ENCODE measurements at regions not wholly inside any gene's neighbourhood (a gene's known extent, or its start where the extent isn't known, plus 50 kb on each side); places are given as distances from the start of the nearest gene placed in this dataset.

GRCh38 chr10:4283846-4284610, 499.0 kb upstream of the KLF6 start:
- no peaks in the 10 kb centered on the region for H4K20me1 ChIP-seq (ENCODE audit: control insufficient read depth, insufficient read depth, low read depth, low read length)
- H3K27ac ChIP-seq (ENCODE audit: low read depth, low read length), result no peak overlapping the region
- no peaks in the 10 kb centered on the region for H3K27me3 ChIP-seq (ENCODE audit: control insufficient read depth, low read length)
- H3K4me3 ChIP-seq (ENCODE audit: low read length), result no peak overlapping the region
- H3K4me1 ChIP-seq (ENCODE audit: control insufficient read depth, low read length), result no peaks in the 10 kb centered on the region
- no peaks in the 10 kb centered on the region for H3F3A ChIP-seq (ENCODE audit: control insufficient read depth, insufficient read depth)
- H3K9me3 ChIP-seq (ENCODE audit: control insufficient read depth, insufficient read depth, low read length), result no peaks in the 10 kb centered on the region
- H3K9me2 ChIP-seq (replicated peaks; ENCODE audit: control insufficient read depth, low read length), result no peaks in the 10 kb centered on the region
- TF ChIP-seq CTCF (IDR thresholded peaks at IDR 0.05; ENCODE audit: low read depth, low read length, poor library complexity, severe bottlenecking) (no peak), EZH2phosphoT487 (IDR thresholded peaks at IDR 0.05; ENCODE audit: borderline replicate concordance, low read length) (no peak)
- no peak overlapping the region for H3K4me2 ChIP-seq (ENCODE audit: low read length)
- no peaks in the 10 kb centered on the region for H3K36me3 ChIP-seq (ENCODE audit: control insufficient read depth, low read length)
- H3K79me2 ChIP-seq (ENCODE audit: control insufficient read depth, low read length), result no peaks in the 10 kb centered on the region

- Histone ChIP-seq H3F3A (ENCODE audit: control insufficient read depth, insufficient read depth) (no peaks in the 10 kb centered on the region), H3K27ac (ENCODE audit: low read depth, low read length) (no peak overlapping the region), H3K36me3 (ENCODE audit: control insufficient read depth, low read length) (no peaks in the 10 kb centered on the region), H3K9me3 (ENCODE audit: control insufficient read depth, insufficient read depth, low read length) (no peaks in the 10 kb centered on the region), H3K27me3 (ENCODE audit: control insufficient read depth, low read length) (no peaks in the 10 kb centered on the region), H3K79me2 (ENCODE audit: control insufficient read depth, low read length) (no peaks in the 10 kb centered on the region), H3K9me2 (replicated peaks; ENCODE audit: control insufficient read depth, low read length) (no peaks in the 10 kb centered on the region), H4K20me1 (ENCODE audit: control insufficient read depth, insufficient read depth, low read depth, low read length) (no peaks in the 10 kb centered on the region), H3K4me3 (ENCODE audit: low read length) (no peak overlapping the region), H3K4me2 (ENCODE audit: low read length) (no peak overlapping the region), H3K4me1 (ENCODE audit: control insufficient read depth, low read length) (no peaks in the 10 kb centered on the region)
- no peak for TF ChIP-seq CTCF (IDR thresholded peaks at IDR 0.05; ENCODE audit: low read depth, low read length, poor library complexity, severe bottlenecking)
- TF ChIP-seq EZH2phosphoT487 (IDR thresholded peaks at IDR 0.05; ENCODE audit: borderline replicate concordance, low read length), result no peak
Observed at GRCh38 chr10:4282496-4282895, 497.5 kb upstream of the KLF6 start.

- H3K9me2 ChIP-seq (replicated peaks; ENCODE audit: control insufficient read depth, low read length), result no peaks in the 10 kb centered on the region
- H3K27me3 ChIP-seq (ENCODE audit: control insufficient read depth, low read length), result no peaks in the 10 kb centered on the region
- H3K9me3 ChIP-seq (ENCODE audit: control insufficient read depth, insufficient read depth, low read length), result no peaks in the 10 kb centered on the region
- H3K4me1 ChIP-seq (ENCODE audit: control insufficient read depth, low read length), result no peaks in the 10 kb centered on the region
- H4K20me1 ChIP-seq (ENCODE audit: control insufficient read depth, insufficient read depth, low read depth, low read length), result no peaks in the 10 kb centered on the region
- H3K27ac ChIP-seq (ENCODE audit: low read depth, low read length), result no peak overlapping the region
- H3K36me3 ChIP-seq (ENCODE audit: control insufficient read depth, low read length), result no peaks in the 10 kb centered on the region
- no peaks in the 10 kb centered on the region for H3F3A ChIP-seq (ENCODE audit: control insufficient read depth, insufficient read depth)
- no peak overlapping the region for H3K4me3 ChIP-seq (ENCODE audit: low read length)
- TF ChIP-seq CTCF (IDR thresholded peaks at IDR 0.05; ENCODE audit: low read depth, low read length, poor library complexity, severe bottlenecking) (no peak), EZH2phosphoT487 (IDR thresholded peaks at IDR 0.05; ENCODE audit: borderline replicate concordance, low read length) (no peak)
- H3K79me2 ChIP-seq (ENCODE audit: control insufficient read depth, low read length), result no peaks in the 10 kb centered on the region
- H3K4me2 ChIP-seq (ENCODE audit: low read length), result no peak overlapping the region
Observed at GRCh38 chr10:4281190-4281825, 496.3 kb upstream of the KLF6 start.
